SK-N-SH treated with all-trans-retinoic acid at 6 μM for 48 hours (cell line): ENCODE measurements at regions not wholly inside any gene's neighbourhood (a gene's known extent, or its start where the extent isn't known, plus 50 kb on each side); places are given as distances from the start of the nearest gene placed in this dataset.

Experiments used
- ATAC-seq: fragments of 200-7000 bp; cut with Tn5 transposase; 3 replicates; pipeline ENCODE4 v1.9.1; 2020; ENCODE audit warnings: mild to moderate bottlenecking, moderate library complexity
- ARNTL ChIP-seq: fragments of 450-650 bp; formaldehyde crosslinking; IDR thresholded peaks from 2 replicates; pipeline ENCODE4 v1.5.0; 2020; ENCODE audit warnings: low read depth, mild to moderate bottlenecking, moderate library complexity, borderline replicate concordance
- BACH2 ChIP-seq: fragments of 250-450 bp; sonication (Bioruptor Pico); IDR thresholded peaks from 2 replicates; pipeline ENCODE4 v1.9.0; 2021; ENCODE audit warnings: mild to moderate bottlenecking, borderline replicate concordance
- CSDC2 ChIP-seq: fragments of 250-450 bp; sonication (Bioruptor Pico); IDR thresholded peaks from 2 replicates; pipeline ENCODE4 v1.5.0; 2020; ENCODE audit warnings: mild to moderate bottlenecking, moderate library complexity
- ESRRG ChIP-seq: fragments of 250-450 bp; sonication (Bioruptor Pico); IDR thresholded peaks from 2 replicates; pipeline ENCODE4 v1.6.1; 2021; ENCODE audit warnings: mild to moderate bottlenecking
- GLIS3 ChIP-seq: fragments of 250-450 bp; sonication (Bioruptor Pico); IDR thresholded peaks from 2 replicates; pipeline ENCODE4 v1.5.0; 2020; ENCODE audit warnings: mild to moderate bottlenecking, moderate library complexity
- ISL1 ChIP-seq: fragments of 250-450 bp; sonication (Bioruptor Pico); IDR thresholded peaks from 2 replicates; pipeline ENCODE4 v2.1.2; 2022; ENCODE audit warnings: mild to moderate bottlenecking, moderate library complexity
- OSR1 ChIP-seq: fragments of 250-450 bp; sonication (Bioruptor Pico); IDR thresholded peaks from 2 replicates; pipeline ENCODE4 v1.8.0; 2022; ENCODE audit warnings: moderate library complexity, mild to moderate bottlenecking, inconsistent platforms
- PPARA ChIP-seq: fragments of 250-450 bp; sonication (Bioruptor Pico); IDR thresholded peaks from 2 replicates; pipeline ENCODE4 v1.5.0; 2020; ENCODE audit warnings: mild to moderate bottlenecking, borderline replicate concordance
- RARB ChIP-seq: fragments of 250-450 bp; sonication (Bioruptor Pico); IDR thresholded peaks from 2 replicates; pipeline ENCODE4 v1.8.0; 2021; ENCODE audit warnings: mild to moderate bottlenecking, moderate library complexity
- SNAI2 ChIP-seq: fragments of 250-450 bp; sonication (Bioruptor Pico); IDR thresholded peaks from 2 replicates; pipeline ENCODE4 v1.5.0; 2020; ENCODE audit warnings: mild to moderate bottlenecking, moderate library complexity
- TCF4 ChIP-seq: fragments of 250-450 bp; sonication (Bioruptor Pico); IDR thresholded peaks from 2 replicates; pipeline ENCODE4 v1.8.0; 2021; ENCODE audit warnings: mild to moderate bottlenecking, moderate library complexity, borderline replicate concordance
- TOX ChIP-seq: fragments of 250-450 bp; sonication (Bioruptor Pico); IDR thresholded peaks from 2 replicates; pipeline ENCODE4 v1.8.0; 2021; ENCODE audit warnings: mild to moderate bottlenecking, moderate library complexity, borderline replicate concordance
- ZC3H10 ChIP-seq: fragments of 250-450 bp; sonication (Bioruptor Pico); IDR thresholded peaks from 2 replicates; pipeline ENCODE4 v1.5.1; 2021; ENCODE audit warnings: mild to moderate bottlenecking, moderate library complexity
- ZFP3 ChIP-seq: fragments of 250-450 bp; sonication (Bioruptor Pico); IDR thresholded peaks from 2 replicates; pipeline ENCODE4 v1.5.0; 2020; ENCODE audit warnings: mild to moderate bottlenecking, moderate library complexity
- ZFP30 ChIP-seq: fragments of 450-650 bp; formaldehyde crosslinking; IDR thresholded peaks from 2 replicates; pipeline ENCODE4 v1.5.0; 2022; ENCODE audit warnings: mild to moderate bottlenecking, moderate library complexity
- ZNF565 ChIP-seq: fragments of 450-650 bp; formaldehyde crosslinking; conservative IDR thresholded peaks from 2 replicates; pipeline ENCODE4 v1.5.0; 2020; ENCODE audit warnings: low read depth, mild to moderate bottlenecking, moderate library complexity
- ZNF70 ChIP-seq: fragments of 450-650 bp; formaldehyde crosslinking; IDR thresholded peaks from 2 replicates; pipeline ENCODE4 v1.5.0; 2020; ENCODE audit warnings: mild to moderate bottlenecking, moderate library complexity
- ZNF8 ChIP-seq: fragments of 450-650 bp; formaldehyde crosslinking; IDR thresholded peaks from 2 replicates; pipeline ENCODE4 v1.5.0; 2020; ENCODE audit warnings: mild to moderate bottlenecking, moderate library complexity
- TF ChIP-seq, protein P1 (sequence below): fragments of 250-450 bp; sonication (Bioruptor Pico); IDR thresholded peaks from 2 replicates; pipeline ENCODE4 v1.8.0; 2020; ENCODE audit warnings: mild to moderate bottlenecking, moderate library complexity, borderline replicate concordance
- TF ChIP-seq, protein P2 (sequence below): fragments of 250-450 bp; sonication (Bioruptor Pico); IDR thresholded peaks from 2 replicates; pipeline ENCODE4 v1.5.1; 2020; ENCODE audit warnings: low read depth, mild to moderate bottlenecking, moderate library complexity
- TF ChIP-seq, protein P3 (sequence below): fragments of 250-450 bp; sonication (Bioruptor Pico); IDR thresholded peaks from 2 replicates; pipeline ENCODE4 v1.5.1; 2021; ENCODE audit warnings: mild to moderate bottlenecking, moderate library complexity
- TF ChIP-seq, protein P4 (sequence below): fragments of 250-450 bp; sonication (Bioruptor Pico); IDR thresholded peaks from 2 replicates; pipeline ENCODE4 v1.8.0; 2021; ENCODE audit warnings: low read depth, mild to moderate bottlenecking, moderate library complexity, borderline replicate concordance
- TF ChIP-seq, protein P5 (sequence below): fragments of 250-450 bp; sonication (Bioruptor Pico); IDR thresholded peaks from 2 replicates; pipeline ENCODE4 v1.5.0; 2020; ENCODE audit warnings: mild to moderate bottlenecking, moderate library complexity

DNA sequence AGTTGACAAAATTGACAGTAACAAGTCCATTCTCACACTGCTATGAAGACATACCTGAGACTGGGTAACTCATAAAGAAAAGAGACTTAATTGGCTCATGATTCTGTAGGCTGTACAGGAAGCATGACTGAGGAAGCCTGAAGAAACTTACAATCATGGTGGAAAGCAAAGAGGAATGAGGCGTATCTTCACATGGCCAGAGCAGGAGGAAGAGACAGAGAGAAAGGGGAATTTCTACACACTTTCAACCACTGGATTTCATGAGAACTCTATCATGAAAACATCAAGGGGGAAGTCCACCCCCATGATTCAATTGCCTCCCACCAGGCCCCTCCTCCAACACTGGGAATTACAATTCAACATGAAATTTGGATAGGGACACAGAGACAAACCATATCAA lies 758.4 kb upstream of the SLITRK1 start (continued):
- TF ChIP-seq PPARA (CRISPR knock-in tag) (no peak), CSDC2 (CRISPR knock-in tag) (no peak), TOX (no peak)

DNA sequence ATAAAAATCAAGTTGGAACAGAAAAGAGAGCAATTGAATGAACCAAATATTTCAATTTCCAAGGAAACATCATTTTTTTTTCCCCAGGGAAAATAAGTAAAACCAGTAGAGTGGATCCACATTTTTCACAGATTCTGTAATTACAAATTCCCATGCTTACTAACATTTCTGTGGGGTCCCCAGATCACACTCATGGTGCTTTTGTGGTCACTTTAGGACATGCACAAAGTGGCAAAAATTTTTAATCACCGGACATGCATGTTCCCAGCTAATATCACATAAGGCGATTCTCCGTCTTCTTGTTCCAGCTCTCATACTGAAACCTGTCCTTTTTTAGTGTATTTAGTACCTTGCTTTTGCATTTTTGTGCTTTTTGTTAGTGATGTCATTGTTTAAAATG lies 748.2 kb upstream of the SLITRK1 start:
- no peak for TF ChIP-seq ZFP30 (CRISPR knock-in tag)
- TF ChIP-seq ISL1 = no peak
- TF ChIP-seq, protein P1, sequence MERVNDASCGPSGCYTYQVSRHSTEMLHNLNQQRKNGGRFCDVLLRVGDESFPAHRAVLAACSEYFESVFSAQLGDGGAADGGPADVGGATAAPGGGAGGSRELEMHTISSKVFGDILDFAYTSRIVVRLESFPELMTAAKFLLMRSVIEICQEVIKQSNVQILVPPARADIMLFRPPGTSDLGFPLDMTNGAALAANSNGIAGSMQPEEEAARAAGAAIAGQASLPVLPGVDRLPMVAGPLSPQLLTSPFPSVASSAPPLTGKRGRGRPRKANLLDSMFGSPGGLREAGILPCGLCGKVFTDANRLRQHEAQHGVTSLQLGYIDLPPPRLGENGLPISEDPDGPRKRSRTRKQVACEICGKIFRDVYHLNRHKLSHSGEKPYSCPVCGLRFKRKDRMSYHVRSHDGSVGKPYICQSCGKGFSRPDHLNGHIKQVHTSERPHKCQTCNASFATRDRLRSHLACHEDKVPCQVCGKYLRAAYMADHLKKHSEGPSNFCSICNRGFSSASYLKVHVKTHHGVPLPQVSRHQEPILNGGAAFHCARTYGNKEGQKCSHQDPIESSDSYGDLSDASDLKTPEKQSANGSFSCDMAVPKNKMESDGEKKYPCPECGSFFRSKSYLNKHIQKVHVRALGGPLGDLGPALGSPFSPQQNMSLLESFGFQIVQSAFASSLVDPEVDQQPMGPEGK (CRISPR knock-in tag) = no peak
- no peak for TF ChIP-seq BACH2 (CRISPR knock-in tag)
- TF ChIP-seq, all 23 proteins: peak for 0
- ATAC-seq = no peak

DNA sequence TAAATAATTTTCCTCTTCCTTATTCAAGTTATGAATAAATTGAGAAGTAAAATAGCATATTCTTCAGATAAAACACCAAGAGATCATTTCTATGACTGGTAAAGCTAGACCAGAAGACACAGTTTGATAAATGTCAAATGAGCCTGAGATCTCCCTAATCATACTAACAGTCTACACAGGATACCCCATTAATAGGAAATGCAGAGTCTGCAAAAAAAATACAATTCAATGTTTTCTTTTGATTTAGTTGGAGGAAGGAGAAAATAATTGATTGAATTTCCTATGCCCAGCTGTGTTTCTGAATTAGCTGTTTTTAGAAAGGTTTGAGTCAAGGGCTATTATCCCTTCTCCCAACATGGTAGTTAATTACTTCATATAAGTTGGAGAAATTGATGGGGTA lies 734.6 kb upstream of the SLITRK1 start:
- TF ChIP-seq, protein P2, sequence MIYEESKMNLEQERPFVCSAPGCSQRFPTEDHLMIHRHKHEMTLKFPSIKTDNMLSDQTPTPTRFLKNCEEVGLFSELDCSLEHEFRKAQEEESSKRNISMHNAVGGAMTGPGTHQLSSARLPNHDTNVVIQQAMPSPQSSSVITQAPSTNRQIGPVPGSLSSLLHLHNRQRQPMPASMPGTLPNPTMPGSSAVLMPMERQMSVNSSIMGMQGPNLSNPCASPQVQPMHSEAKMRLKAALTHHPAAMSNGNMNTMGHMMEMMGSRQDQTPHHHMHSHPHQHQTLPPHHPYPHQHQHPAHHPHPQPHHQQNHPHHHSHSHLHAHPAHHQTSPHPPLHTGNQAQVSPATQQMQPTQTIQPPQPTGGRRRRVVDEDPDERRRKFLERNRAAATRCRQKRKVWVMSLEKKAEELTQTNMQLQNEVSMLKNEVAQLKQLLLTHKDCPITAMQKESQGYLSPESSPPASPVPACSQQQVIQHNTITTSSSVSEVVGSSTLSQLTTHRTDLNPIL (CRISPR knock-in tag) = no peak
- TF ChIP-seq ZNF565 (no peak), ZFP3 (no peak), GLIS3 (no peak), ISL1 (no peak), ZNF70 (CRISPR knock-in tag) (no peak), ESRRG (no peak), TCF4 (CRISPR knock-in tag) (no peak), TOX (no peak), SNAI2 (CRISPR knock-in tag) (no peak), BACH2 (CRISPR knock-in tag) (no peak)
- TF ChIP-seq, protein P1 (CRISPR knock-in tag) = no peak
- no peak for ATAC-seq

DNA sequence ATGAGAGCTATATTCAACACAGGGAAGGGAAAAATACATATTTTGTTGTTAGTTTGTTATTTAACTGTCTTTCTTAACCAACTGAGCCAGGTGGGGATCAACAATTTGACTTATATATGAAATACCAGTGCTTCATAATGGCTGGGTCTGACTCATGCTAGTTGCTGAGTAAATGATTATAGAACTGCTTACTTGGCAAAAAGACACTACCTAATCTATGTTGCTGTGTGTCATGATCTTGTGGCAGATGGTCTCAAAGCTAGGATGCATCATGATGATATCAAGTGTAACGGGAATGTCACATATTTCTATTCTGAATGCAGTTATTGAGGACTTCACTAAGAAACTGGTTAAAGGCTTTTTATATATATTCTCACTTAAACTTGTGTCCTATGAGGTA lies 727.4 kb upstream of the SLITRK1 start:
- TF ChIP-seq ZNF70 (CRISPR knock-in tag) (no peak), ZNF565 (no peak), ZC3H10 (CRISPR knock-in tag) (no peak), TOX (no peak), BACH2 (CRISPR knock-in tag) (no peak), ZNF8 (CRISPR knock-in tag) (no peak), GLIS3 (no peak), ARNTL (CRISPR knock-in tag) (no peak), OSR1 (no peak), RARB (CRISPR knock-in tag) (no peak), ISL1 (no peak)
- TF ChIP-seq, protein P3, sequence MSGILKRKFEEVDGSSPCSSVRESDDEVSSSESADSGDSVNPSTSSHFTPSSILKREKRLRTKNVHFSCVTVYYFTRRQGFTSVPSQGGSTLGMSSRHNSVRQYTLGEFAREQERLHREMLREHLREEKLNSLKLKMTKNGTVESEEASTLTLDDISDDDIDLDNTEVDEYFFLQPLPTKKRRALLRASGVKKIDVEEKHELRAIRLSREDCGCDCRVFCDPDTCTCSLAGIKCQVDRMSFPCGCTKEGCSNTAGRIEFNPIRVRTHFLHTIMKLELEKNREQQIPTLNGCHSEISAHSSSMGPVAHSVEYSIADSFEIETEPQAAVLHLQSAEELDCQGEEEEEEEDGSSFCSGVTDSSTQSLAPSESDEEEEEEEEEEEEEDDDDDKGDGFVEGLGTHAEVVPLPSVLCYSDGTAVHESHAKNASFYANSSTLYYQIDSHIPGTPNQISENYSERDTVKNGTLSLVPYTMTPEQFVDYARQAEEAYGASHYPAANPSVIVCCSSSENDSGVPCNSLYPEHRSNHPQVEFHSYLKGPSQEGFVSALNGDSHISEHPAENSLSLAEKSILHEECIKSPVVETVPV (CRISPR knock-in tag) = no peak
- TF ChIP-seq, protein P2 (CRISPR knock-in tag) = no peak
- TF ChIP-seq, protein P4, sequence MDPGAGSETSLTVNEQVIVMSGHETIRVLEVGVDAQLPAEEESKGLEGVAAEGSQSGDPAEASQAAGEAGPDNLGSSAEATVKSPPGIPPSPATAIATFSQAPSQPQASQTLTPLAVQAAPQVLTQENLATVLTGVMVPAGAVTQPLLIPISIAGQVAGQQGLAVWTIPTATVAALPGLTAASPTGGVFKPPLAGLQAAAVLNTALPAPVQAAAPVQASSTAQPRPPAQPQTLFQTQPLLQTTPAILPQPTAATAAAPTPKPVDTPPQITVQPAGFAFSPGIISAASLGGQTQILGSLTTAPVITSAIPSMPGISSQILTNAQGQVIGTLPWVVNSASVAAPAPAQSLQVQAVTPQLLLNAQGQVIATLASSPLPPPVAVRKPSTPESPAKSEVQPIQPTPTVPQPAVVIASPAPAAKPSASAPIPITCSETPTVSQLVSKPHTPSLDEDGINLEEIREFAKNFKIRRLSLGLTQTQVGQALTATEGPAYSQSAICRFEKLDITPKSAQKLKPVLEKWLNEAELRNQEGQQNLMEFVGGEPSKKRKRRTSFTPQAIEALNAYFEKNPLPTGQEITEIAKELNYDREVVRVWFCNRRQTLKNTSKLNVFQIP (CRISPR knock-in tag) = no peak
- TF ChIP-seq, protein P5, sequence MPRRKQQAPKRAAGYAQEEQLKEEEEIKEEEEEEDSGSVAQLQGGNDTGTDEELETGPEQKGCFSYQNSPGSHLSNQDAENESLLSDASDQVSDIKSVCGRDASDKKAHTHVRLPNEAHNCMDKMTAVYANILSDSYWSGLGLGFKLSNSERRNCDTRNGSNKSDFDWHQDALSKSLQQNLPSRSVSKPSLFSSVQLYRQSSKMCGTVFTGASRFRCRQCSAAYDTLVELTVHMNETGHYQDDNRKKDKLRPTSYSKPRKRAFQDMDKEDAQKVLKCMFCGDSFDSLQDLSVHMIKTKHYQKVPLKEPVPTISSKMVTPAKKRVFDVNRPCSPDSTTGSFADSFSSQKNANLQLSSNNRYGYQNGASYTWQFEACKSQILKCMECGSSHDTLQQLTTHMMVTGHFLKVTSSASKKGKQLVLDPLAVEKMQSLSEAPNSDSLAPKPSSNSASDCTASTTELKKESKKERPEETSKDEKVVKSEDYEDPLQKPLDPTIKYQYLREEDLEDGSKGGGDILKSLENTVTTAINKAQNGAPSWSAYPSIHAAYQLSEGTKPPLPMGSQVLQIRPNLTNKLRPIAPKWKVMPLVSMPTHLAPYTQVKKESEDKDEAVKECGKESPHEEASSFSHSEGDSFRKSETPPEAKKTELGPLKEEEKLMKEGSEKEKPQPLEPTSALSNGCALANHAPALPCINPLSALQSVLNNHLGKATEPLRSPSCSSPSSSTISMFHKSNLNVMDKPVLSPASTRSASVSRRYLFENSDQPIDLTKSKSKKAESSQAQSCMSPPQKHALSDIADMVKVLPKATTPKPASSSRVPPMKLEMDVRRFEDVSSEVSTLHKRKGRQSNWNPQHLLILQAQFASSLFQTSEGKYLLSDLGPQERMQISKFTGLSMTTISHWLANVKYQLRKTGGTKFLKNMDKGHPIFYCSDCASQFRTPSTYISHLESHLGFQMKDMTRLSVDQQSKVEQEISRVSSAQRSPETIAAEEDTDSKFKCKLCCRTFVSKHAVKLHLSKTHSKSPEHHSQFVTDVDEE (CRISPR knock-in tag) = no peak
- TF ChIP-seq, all 23 proteins: peak for 0
- ATAC-seq = no peak
